Right atrium auricular region (tissue), 2 donors: ENCODE measurements at regions not wholly inside any gene's neighbourhood (a gene's known extent, or its start where the extent isn't known, plus 50 kb on each side); places are given as distances from the start of the nearest gene placed in this dataset.

Source experiments
- DNase-seq: peaks from one replicate; pipeline ENCODE4 v3.0.0-alpha.2; 2019; ENCODE audit warnings: low spot score
- H3K27ac ChIP-seq, 2 donors: fragments of 200-600 bp; sonication (generic); 1 replicate in 1 of 2; 2 replicates in 1 of 2; pipeline ENCODE4 v1.5.1; 2016 to 2019
- H3K27me3 ChIP-seq, 2 donors: fragments of 200-600 bp; sonication (generic); one replicate each; pipeline versions ENCODE4 v1.5.1 to v1.6.0; 2017 to 2019
- H3K36me3 ChIP-seq: fragments of 200-600 bp; sonication (generic); one replicate; pipeline ENCODE4 v1.5.1; 2016
- H3K4me1 ChIP-seq, 2 donors: fragments of 200-600 bp; sonication (generic); one replicate each; pipeline versions ENCODE4 v1.5.1 to v1.6.0; 2017 to 2019
- H3K4me3 ChIP-seq, 2 donors: fragments of 200-600 bp; sonication (generic); 1 replicate in 1 of 2; 2 replicates in 1 of 2; pipeline ENCODE4 v1.5.1; 2017 to 2019; ENCODE audit warnings: mild to moderate bottlenecking in 1 of 2, moderate library complexity in 1 of 2
- H3K9me3 ChIP-seq, 2 donors: fragments of 200-600 bp; sonication (generic); one replicate each; pipeline ENCODE4 v1.5.1; 2019
- CTCF ChIP-seq, 2 donors: fragments of 200-600 bp; sonication (generic); IDR thresholded peaks; one replicate each; pipeline ENCODE4 v1.5.1; 2019; ENCODE audit warnings: antibody characterized with exemption in 2 of 2

GRCh38 chr10:62726142-62726541 lies 78.4 kb upstream of the ADO start:
- Histone ChIP-seq H3K36me3 (no peaks in the 10 kb centered on the region), H3K4me3 (no peak overlapping the region), H3K27me3 (no peaks in the 10 kb centered on the region), H3K9me3 (no peaks in the 10 kb centered on the region), H3K4me1 (no peaks in the 10 kb centered on the region), H3K27ac (no peak overlapping the region)
- no peak for DNase-seq
- no peak for TF ChIP-seq CTCF (IDR thresholded peaks at IDR 0.05)

- DNase-seq: no peak
- Histone ChIP-seq H3K27me3 (no peaks in the 10 kb centered on the region), H3K27ac (no peak overlapping the region), H3K4me1 (no peaks in the 10 kb centered on the region), H3K36me3 (no peaks in the 10 kb centered on the region), H3K4me3 (no peak overlapping the region), H3K9me3 (no peaks in the 10 kb centered on the region)
- TF ChIP-seq CTCF (IDR thresholded peaks at IDR 0.05): no peak
These were observed 77.9 kb upstream of the ADO start for GRCh38 chr10:62726638-62727037.

- H3K9me3 ChIP-seq: no peaks in the 10 kb centered on the region
- H3K27me3 ChIP-seq: no peaks in the 10 kb centered on the region
- H3K36me3 ChIP-seq: no peaks in the 10 kb centered on the region
- H3K27ac ChIP-seq: no peak overlapping the region
- TF ChIP-seq CTCF (IDR thresholded peaks at IDR 0.05): no peak
- H3K4me1 ChIP-seq: no peaks in the 10 kb centered on the region
- no peak overlapping the region for H3K4me3 ChIP-seq
- no peak for DNase-seq
These were observed 76.6 kb upstream of the ADO start for GRCh38 chr10:62727934-62728333.

- H3K4me3 ChIP-seq: no peak overlapping the region
- no peaks in the 10 kb centered on the region for H3K27me3 ChIP-seq
These were observed 76.0 kb upstream of the ADO start for GRCh38 chr10:62728479-62728878.

GRCh38 chr10:62732841-62733653 lies 71.5 kb upstream of the ADO start:
- TF ChIP-seq CTCF (IDR thresholded peaks at IDR 0.05): no peak
- Histone ChIP-seq H3K4me3 (no peak overlapping the region), H3K27me3 (no peaks in the 10 kb centered on the region), H3K9me3 (no peaks in the 10 kb centered on the region), H3K36me3 (no peaks in the 10 kb centered on the region), H3K4me1 (no peaks in the 10 kb centered on the region), H3K27ac (no peak overlapping the region)
- DNase-seq: no peak

More at GRCh38 chr10:62728479-62728878, 76.0 kb upstream of the ADO start:
- no peaks in the 10 kb centered on the region for H3K4me1 ChIP-seq
- H3K36me3 ChIP-seq: no peaks in the 10 kb centered on the region
- DNase-seq: no peak
- no peak overlapping the region for H3K27ac ChIP-seq
- TF ChIP-seq CTCF (IDR thresholded peaks at IDR 0.05): no peak
- no peaks in the 10 kb centered on the region for H3K9me3 ChIP-seq
